H9 (cell line): ENCODE measurements at regions not wholly inside any gene's neighbourhood (a gene's known extent, or its start where the extent isn't known, plus 50 kb on each side); places are given as distances from the start of the nearest gene placed in this dataset.
"Not testable (repeated sequence)": the region's sequence is repeated elsewhere in the genome, so short reads cannot be mapped to it uniquely, and the experiment has no call there.

Experiments
- DNase-seq: peaks from one replicate; pipeline ENCODE4 v3.0.0-alpha.2; 2017
- H2AFZ ChIP-seq: one replicate; pipeline ENCODE4 v1.6.1; 2013; ENCODE audit warnings: mild to moderate bottlenecking, low read length, control low read depth, moderate library complexity
- H2AK5ac ChIP-seq: 2 replicates; pipeline ENCODE4 v1.6.1; 2013; ENCODE audit warnings: low read length, control low read depth, mixed read lengths; ENCODE audit not compliant: insufficient read length
- H2BK120ac ChIP-seq: one replicate; pipeline ENCODE4 v1.6.1; 2013; ENCODE audit warnings: low read depth, mild to moderate bottlenecking, low read length, control low read depth, inconsistent platforms; ENCODE audit not compliant: poor library complexity, severe bottlenecking
- H2BK12ac ChIP-seq: 2 replicates; pipeline ENCODE4 v1.6.1; 2013; ENCODE audit warnings: low read length, control low read depth, mixed read lengths, low read depth; ENCODE audit not compliant: insufficient read length
- H2BK15ac ChIP-seq: 2 replicates; pipeline ENCODE4 v1.6.1; 2013; ENCODE audit warnings: low read depth, low read length, control low read depth
- H2BK20ac ChIP-seq: one replicate; pipeline ENCODE4 v1.6.1; 2013; ENCODE audit warnings: low read depth, mild to moderate bottlenecking, low read length, control low read depth, inconsistent platforms; ENCODE audit not compliant: poor library complexity, severe bottlenecking
- H2BK5ac ChIP-seq: 2 replicates; pipeline ENCODE4 v1.6.1; 2013; ENCODE audit warnings: low read length, control low read depth, mixed read lengths; ENCODE audit not compliant: insufficient read length
- H3K14ac ChIP-seq: 2 replicates; pipeline ENCODE4 v1.6.1; 2013; ENCODE audit warnings: low read length, control low read depth; ENCODE audit not compliant: insufficient read depth
- H3K18ac ChIP-seq: 2 replicates; pipeline ENCODE4 v1.6.1; 2013; ENCODE audit warnings: low read depth, mild to moderate bottlenecking, mixed read lengths, low read length, control low read depth; ENCODE audit not compliant: insufficient read length
- H3K23ac ChIP-seq: 2 replicates; pipeline ENCODE4 v1.6.1; 2013; ENCODE audit warnings: low read length, control low read depth, mixed read lengths, low read depth; ENCODE audit not compliant: insufficient read length
- H3K23me2 ChIP-seq: 2 replicates; pipeline ENCODE4 v1.6.1; 2013; ENCODE audit warnings: low read depth, mild to moderate bottlenecking, mixed read lengths, low read length, control low read depth; ENCODE audit not compliant: insufficient read length, poor library complexity, severe bottlenecking
- H3K27ac ChIP-seq: 2 replicates; pipeline ENCODE4 v1.5.1; 2013; ENCODE audit warnings: low read length, control low read depth, mixed read lengths, low read depth; ENCODE audit not compliant: insufficient read length
- H3K27me3 ChIP-seq: 2 replicates; pipeline ENCODE4 v1.6.1; 2013; ENCODE audit warnings: low read length, control low read depth, inconsistent platforms; ENCODE audit not compliant: insufficient read depth
- H3K4ac ChIP-seq: 2 replicates; pipeline ENCODE4 v1.6.1; 2013; ENCODE audit warnings: low read depth, mild to moderate bottlenecking, control low read depth, inconsistent platforms, low read length, moderate library complexity
- H3K4me1 ChIP-seq: 2 replicates; pipeline ENCODE4 v1.6.1; 2013; ENCODE audit warnings: low read length, control low read depth, inconsistent platforms; ENCODE audit not compliant: insufficient read depth
- H3K4me2 ChIP-seq: 2 replicates; pipeline ENCODE4 v1.6.1; 2013; ENCODE audit warnings: low read length, control low read depth, mixed read lengths; ENCODE audit not compliant: insufficient read length, insufficient read depth
- H3K56ac ChIP-seq: 2 replicates; pipeline ENCODE4 v1.6.1; 2013; ENCODE audit warnings: low read depth, mild to moderate bottlenecking, mixed read lengths, low read length, control low read depth; ENCODE audit not compliant: insufficient read length
- H3K79me1 ChIP-seq: 2 replicates; pipeline ENCODE4 v1.6.1; 2013; ENCODE audit warnings: low read depth, mild to moderate bottlenecking, moderate library complexity, low read length, control low read depth, inconsistent platforms; ENCODE audit not compliant: insufficient read depth, poor library complexity, severe bottlenecking
- H3K79me2 ChIP-seq: 2 replicates; pipeline ENCODE4 v1.6.1; 2013; ENCODE audit warnings: low read length, control low read depth, inconsistent platforms; ENCODE audit not compliant: insufficient read depth
- H3K9ac ChIP-seq: 2 replicates; pipeline ENCODE4 v1.6.1; 2013; ENCODE audit warnings: low read length, control low read depth, mixed read lengths; ENCODE audit not compliant: insufficient read length; ENCODE audit errors: extremely low read depth
- H3K9me3 ChIP-seq: one replicate; pipeline ENCODE4 v1.6.1; 2013; ENCODE audit warnings: low read depth, low read length, inconsistent platforms; ENCODE audit not compliant: control insufficient read depth
- H3T11ph ChIP-seq: one replicate; pipeline ENCODE4 v1.6.1; 2013; ENCODE audit warnings: mild to moderate bottlenecking, low read length, control low read depth, inconsistent platforms
- H4K20me1 ChIP-seq: one replicate; pipeline ENCODE4 v1.6.1; 2013; ENCODE audit not compliant: control insufficient read depth, insufficient read length, insufficient read depth
- H4K5ac ChIP-seq: 2 replicates; pipeline ENCODE4 v1.6.1; 2013; ENCODE audit warnings: low read depth, mild to moderate bottlenecking, mixed read lengths, low read length, control low read depth; ENCODE audit not compliant: insufficient read length
- H4K8ac ChIP-seq: replicated peaks from 2 replicates; pipeline ENCODE4 v1.6.1; 2013; ENCODE audit warnings: low read length, control low read depth, mixed read lengths, low read depth; ENCODE audit not compliant: insufficient read length
- H4K91ac ChIP-seq: 2 replicates; pipeline ENCODE4 v1.6.1; 2013; ENCODE audit warnings: low read depth, mild to moderate bottlenecking, moderate library complexity, mixed read lengths, low read length, control low read depth; ENCODE audit not compliant: insufficient read length
- H3K27ac Mint-ChIP-seq, 3 experiments: 2 replicates in 2 of 3; 3 replicates in 1 of 3; pipeline ENCODE4 v1.8.0; 2020 to 2021; ENCODE audit warnings: mixed read lengths in 3 of 3, mild to moderate bottlenecking in 1 of 3, moderate library complexity in 1 of 3
- H3K27me3 Mint-ChIP-seq: 2 replicates; pipeline ENCODE4 v1.8.0; 2021; ENCODE audit warnings: low read depth, mild to moderate bottlenecking, moderate library complexity, mixed read lengths
- H3K36me3 Mint-ChIP-seq, 3 experiments: 2 replicates in 2 of 3; 3 replicates in 1 of 3; pipeline ENCODE4 v1.8.0; 2020 to 2021; ENCODE audit warnings: low read depth in 3 of 3, mixed read lengths in 3 of 3; ENCODE audit not compliant: insufficient read depth in 1 of 3
- H3K4me1 Mint-ChIP-seq, 2 experiments: 2 replicates each; pipeline ENCODE4 v1.8.0; 2020; ENCODE audit warnings: mixed read lengths in 2 of 2
- H3K4me3 Mint-ChIP-seq, 2 experiments: 2 replicates in 1 of 2; 3 replicates in 1 of 2; pipeline ENCODE4 v1.8.0; 2020 to 2021; ENCODE audit warnings: mild to moderate bottlenecking in 2 of 2, mixed read lengths in 2 of 2, moderate library complexity in 1 of 2
- H3K9me3 Mint-ChIP-seq, 2 experiments: 2 replicates in 1 of 2; 3 replicates in 1 of 2; pipeline ENCODE4 v1.8.0; 2020; ENCODE audit warnings: mild to moderate bottlenecking in 2 of 2, mixed read lengths in 2 of 2, moderate library complexity in 1 of 2
- WGBS: extraction: QIAGEN DNeasy Blood & Tissue Kit; methylation state at CpG from one replicate; pipeline ENCODE4 v1.1.7; 2013; ENCODE audit warnings: missing lambda C conversion rate, low lambda C conversion rate, mixed read lengths; ENCODE audit not compliant: insufficient read length; ENCODE audit errors: extremely low coverage; 5-methylcytosine and 5-hydroxymethylcytosine counted together
- TF ChIP-seq, protein P1 (sequence below): fragments of 200-600 bp; sonication (generic); conservative IDR thresholded peaks from 3 replicates; pipeline ENCODE4 v1.8.0; 2021; ENCODE audit warnings: antibody characterized with exemption, mild to moderate bottlenecking

DNA sequence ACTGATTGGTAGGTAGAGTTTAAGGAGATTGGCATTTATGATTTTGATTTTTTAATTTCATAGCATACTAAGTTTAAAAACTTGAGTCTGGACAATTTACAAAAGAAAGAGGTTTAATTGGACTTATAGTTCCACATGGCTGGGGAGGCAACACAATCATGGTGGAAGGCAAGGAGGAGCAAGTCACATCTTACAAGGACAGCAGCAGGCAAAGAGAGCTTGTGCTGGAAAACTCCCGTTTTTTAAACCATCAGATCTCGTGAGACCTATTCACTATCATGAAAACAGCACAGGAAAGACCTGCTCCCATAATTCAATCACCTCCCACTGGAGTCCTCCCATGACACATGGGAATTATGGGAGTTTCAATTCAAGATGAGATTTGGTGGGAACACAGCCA is 630.9 kb upstream of the NR2F2 start:
- Histone ChIP-seq H3K4ac (no peak overlapping the region), H4K91ac (no peak overlapping the region), H4K8ac (no peak overlapping the region), H3T11ph (no peak overlapping the region), H3K4me2 (no peak overlapping the region), H3K9me3 (peaks cover 14% of the 10 kb centered on the region), H4K5ac (no peak overlapping the region), H2BK20ac (no peak overlapping the region), H3K9ac (no peak overlapping the region), H3K27me3 (no peaks in the 10 kb centered on the region), H3K23ac (no peak overlapping the region), H3K4me1 (no peaks in the 10 kb centered on the region), H3K23me2 (no peaks in the 10 kb centered on the region), H3K14ac (no peak overlapping the region), H2BK5ac (no peak overlapping the region), H2BK12ac (no peak overlapping the region), H3K27ac (no peak overlapping the region), H3K56ac (no peak overlapping the region), H3K18ac (no peak overlapping the region), H2AK5ac (no peak overlapping the region), H2BK120ac (no peak overlapping the region), H3K79me1 (no peaks in the 10 kb centered on the region), H4K20me1 (no peaks in the 10 kb centered on the region), H2BK15ac (no peak overlapping the region), H2AFZ (no peak overlapping the region), H3K79me2 (no peaks in the 10 kb centered on the region)
- peaks cover 44 to 52% of the 10 kb centered on the region in 2 experiments for H3K9me3 Mint-ChIP-seq
- TF ChIP-seq, protein P1, sequence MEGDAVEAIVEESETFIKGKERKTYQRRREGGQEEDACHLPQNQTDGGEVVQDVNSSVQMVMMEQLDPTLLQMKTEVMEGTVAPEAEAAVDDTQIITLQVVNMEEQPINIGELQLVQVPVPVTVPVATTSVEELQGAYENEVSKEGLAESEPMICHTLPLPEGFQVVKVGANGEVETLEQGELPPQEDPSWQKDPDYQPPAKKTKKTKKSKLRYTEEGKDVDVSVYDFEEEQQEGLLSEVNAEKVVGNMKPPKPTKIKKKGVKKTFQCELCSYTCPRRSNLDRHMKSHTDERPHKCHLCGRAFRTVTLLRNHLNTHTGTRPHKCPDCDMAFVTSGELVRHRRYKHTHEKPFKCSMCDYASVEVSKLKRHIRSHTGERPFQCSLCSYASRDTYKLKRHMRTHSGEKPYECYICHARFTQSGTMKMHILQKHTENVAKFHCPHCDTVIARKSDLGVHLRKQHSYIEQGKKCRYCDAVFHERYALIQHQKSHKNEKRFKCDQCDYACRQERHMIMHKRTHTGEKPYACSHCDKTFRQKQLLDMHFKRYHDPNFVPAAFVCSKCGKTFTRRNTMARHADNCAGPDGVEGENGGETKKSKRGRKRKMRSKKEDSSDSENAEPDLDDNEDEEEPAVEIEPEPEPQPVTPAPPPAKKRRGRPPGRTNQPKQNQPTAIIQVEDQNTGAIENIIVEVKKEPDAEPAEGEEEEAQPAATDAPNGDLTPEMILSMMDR: no peak
- H3K4me3 Mint-ChIP-seq: no peak overlapping the region
- no peak for DNase-seq
- H3K36me3 Mint-ChIP-seq: peaks cover 17 to 45% (median 29%) of the 10 kb centered on the region in 3 experiments
- no peaks in the 10 kb centered on the region; the same call in 1 of the 2 replicates for H3K27me3 Mint-ChIP-seq
- H3K27ac Mint-ChIP-seq: no peak overlapping the region
- no CpG with 5 or more reads among the region's 2 CpGs for WGBS
- H3K4me1 Mint-ChIP-seq: no peaks in the 10 kb centered on the region

DNA sequence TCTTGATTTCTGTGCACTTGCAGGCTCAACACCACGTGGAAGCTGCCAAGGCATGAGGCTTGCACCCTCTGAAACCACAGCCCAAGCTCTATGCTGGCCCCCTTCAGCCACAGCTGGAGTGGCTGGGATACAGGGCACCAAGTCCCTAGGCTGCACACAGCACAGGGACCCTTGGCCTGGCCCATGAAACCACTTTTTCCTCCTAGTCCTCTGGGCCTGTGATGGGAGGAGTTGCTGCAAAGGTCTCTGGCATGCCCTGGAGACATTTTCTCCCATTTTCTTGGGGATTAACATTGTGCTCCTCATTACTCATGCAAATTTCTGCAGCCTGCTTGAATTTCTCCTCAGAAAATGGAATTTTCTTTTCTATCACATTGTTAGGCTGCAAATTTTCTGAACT is 629.8 kb upstream of the NR2F2 start:
- not testable (repeated sequence) for H2AK5ac ChIP-seq, H2BK5ac ChIP-seq, H3K27me3 ChIP-seq, H4K5ac ChIP-seq, H3K4me1 ChIP-seq, H3K18ac ChIP-seq, H3K9ac ChIP-seq, H3K4me2 ChIP-seq, H3T11ph ChIP-seq, H3K27ac ChIP-seq, H3K23ac ChIP-seq, H3K56ac ChIP-seq, H2AFZ ChIP-seq, H2BK20ac ChIP-seq, H3K79me2 ChIP-seq, H3K4ac ChIP-seq, H2BK15ac ChIP-seq, DNase-seq, H3K14ac ChIP-seq, H3K4me3 Mint-ChIP-seq, H4K20me1 ChIP-seq, H3K27me3 Mint-ChIP-seq, H4K91ac ChIP-seq, H3K4me1 Mint-ChIP-seq, H2BK12ac ChIP-seq, H2BK120ac ChIP-seq, H3K79me1 ChIP-seq, H4K8ac ChIP-seq, H3K23me2 ChIP-seq, H3K27ac Mint-ChIP-seq
- WGBS: no CpG with 5 or more reads among the region's 1 CpG
- Mint-ChIP-seq H3K36me3 (peaks cover 17 to 45% (median 29%) of the 10 kb centered on the region in 3 experiments), H3K9me3 (peaks cover 40 to 46% of the 10 kb centered on the region in 2 experiments)
- peaks cover 14% of the 10 kb centered on the region for H3K9me3 ChIP-seq
